ENCODE measurements at regions not wholly inside any gene's neighbourhood (a gene's known extent, or its start where the extent isn't known, plus 50 kb on each side); places are given as distances from the start of the nearest gene placed in this dataset.

DNA sequence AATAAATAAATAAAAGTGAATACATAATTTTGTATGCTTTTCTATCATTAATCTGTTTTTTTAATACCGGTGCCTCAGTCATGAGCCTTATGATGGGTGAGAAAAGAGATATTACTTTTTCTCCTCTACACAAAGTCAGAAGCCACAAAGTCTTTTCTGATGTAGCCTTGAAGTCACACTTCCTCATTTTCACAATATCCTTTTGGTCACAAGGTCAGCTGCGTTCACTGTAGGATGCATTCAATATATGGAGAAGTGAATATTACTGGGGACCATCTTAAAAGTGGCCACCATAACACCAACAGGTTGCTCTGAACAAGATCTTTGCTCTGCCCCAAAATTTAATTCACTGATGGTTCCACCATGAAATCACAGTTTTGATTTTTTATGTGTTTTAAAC is 83.3 kb upstream of the TNR start:
- no peak overlapping the region for H3K27ac ChIP-seq (ENCODE audit: low read depth, low read length)
- no peaks in the 10 kb centered on the region for H3K9me3 ChIP-seq (ENCODE audit: control insufficient read depth, insufficient read depth, low read length)
- no peaks in the 10 kb centered on the region for H3K27me3 ChIP-seq (ENCODE audit: control insufficient read depth, insufficient read depth, low read length)
- CTCF ChIA-PET, result no interaction called here
- POLR2A ChIA-PET, result no interaction called here
- no peak overlapping the region for H3K4me3 ChIP-seq (ENCODE audit: low read depth, low read length)
- no peak for DNase-seq (ENCODE audit: low read depth, low spot score)
- TF ChIP-seq CTCF (IDR thresholded peaks at IDR 0.05; ENCODE audit: low read depth, low read length), result no peak

DNA sequence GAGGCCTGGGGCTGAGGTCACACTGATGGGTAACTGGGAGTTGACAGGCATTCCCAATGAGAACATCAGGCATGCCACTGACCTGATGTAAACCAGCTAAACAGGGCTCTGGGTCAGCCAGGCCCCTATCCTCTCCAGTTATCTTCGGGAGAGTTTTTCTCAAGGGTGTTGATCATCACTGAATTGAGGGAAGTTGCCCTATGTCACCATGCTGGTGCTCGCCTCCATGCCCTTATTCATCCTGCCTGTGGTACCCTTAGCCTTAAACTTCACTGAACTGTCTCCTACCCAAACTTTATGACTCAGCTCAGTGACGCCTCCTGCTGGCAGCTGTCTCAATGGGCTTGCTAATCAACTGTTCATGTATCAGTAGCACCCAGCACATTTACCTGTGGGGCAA is 80.7 kb upstream of the TNR start:
- H3K27ac ChIP-seq (ENCODE audit: low read depth, low read length), result no peak overlapping the region
- no peak for DNase-seq (ENCODE audit: low read depth, low spot score)
- H3K9me3 ChIP-seq (ENCODE audit: control insufficient read depth, insufficient read depth, low read length), result no peaks in the 10 kb centered on the region
- POLR2A ChIA-PET, result no interaction called here
- CTCF ChIA-PET, result no interaction called here
- no peak overlapping the region for H3K4me3 ChIP-seq (ENCODE audit: low read depth, low read length)
- no peaks in the 10 kb centered on the region for H3K27me3 ChIP-seq (ENCODE audit: control insufficient read depth, insufficient read depth, low read length)
- TF ChIP-seq CTCF (IDR thresholded peaks at IDR 0.05; ENCODE audit: low read depth, low read length), result no peak

GRCh38 chr1:175823406-175823805 is 80.0 kb upstream of the TNR start:
- TF ChIP-seq CTCF (IDR thresholded peaks at IDR 0.05; ENCODE audit: low read depth, low read length), result no peak
- H3K4me3 ChIP-seq (ENCODE audit: low read depth, low read length), result no peak overlapping the region

DNA sequence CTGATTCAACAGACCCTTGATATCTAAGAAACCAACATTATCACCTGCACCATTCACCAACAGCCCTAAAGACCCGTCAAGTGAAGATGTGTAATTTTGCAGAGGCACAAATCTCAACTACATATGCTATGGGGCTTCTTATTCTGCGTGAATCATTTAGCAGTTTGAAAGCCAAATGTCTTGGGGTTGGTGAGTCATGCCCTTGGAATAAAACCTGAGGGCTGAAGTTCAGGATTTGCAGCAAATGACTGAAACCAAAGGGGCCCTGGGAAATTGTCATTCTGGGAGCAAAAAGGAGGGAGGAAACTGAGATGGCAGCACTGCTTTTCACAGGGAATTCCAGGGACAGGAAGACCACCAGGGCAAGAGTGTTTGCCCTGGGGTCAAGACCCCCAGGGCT is 79.2 kb upstream of the TNR start:
- ChIA-PET CTCF (no interaction called here), POLR2A (no interaction called here)
- no peak for TF ChIP-seq CTCF (IDR thresholded peaks at IDR 0.05; ENCODE audit: low read depth, low read length)
- Histone ChIP-seq H3K27me3 (ENCODE audit: control insufficient read depth, insufficient read depth, low read length) (no peaks in the 10 kb centered on the region), H3K9me3 (ENCODE audit: control insufficient read depth, insufficient read depth, low read length) (no peaks in the 10 kb centered on the region), H3K27ac (ENCODE audit: low read depth, low read length) (no peak overlapping the region), H3K4me3 (ENCODE audit: low read depth, low read length) (no peak overlapping the region)
- DNase-seq (ENCODE audit: low read depth, low spot score), result no peak

More at GRCh38 chr1:175823406-175823805, 80.0 kb upstream of the TNR start:
- ChIA-PET POLR2A (no interaction called here), CTCF (interaction anchor here (0.6 kb wide), 1 partner anchor 794 kb away, joined by 3 read pairs; no protein-coding TSS in a partner anchor)
- Histone ChIP-seq H3K27me3 (ENCODE audit: control insufficient read depth, insufficient read depth, low read length) (no peaks in the 10 kb centered on the region), H3K9me3 (ENCODE audit: control insufficient read depth, insufficient read depth, low read length) (no peaks in the 10 kb centered on the region), H3K27ac (ENCODE audit: low read depth, low read length) (no peak overlapping the region)
- DNase-seq (ENCODE audit: low read depth, low spot score), result no peak

DNA sequence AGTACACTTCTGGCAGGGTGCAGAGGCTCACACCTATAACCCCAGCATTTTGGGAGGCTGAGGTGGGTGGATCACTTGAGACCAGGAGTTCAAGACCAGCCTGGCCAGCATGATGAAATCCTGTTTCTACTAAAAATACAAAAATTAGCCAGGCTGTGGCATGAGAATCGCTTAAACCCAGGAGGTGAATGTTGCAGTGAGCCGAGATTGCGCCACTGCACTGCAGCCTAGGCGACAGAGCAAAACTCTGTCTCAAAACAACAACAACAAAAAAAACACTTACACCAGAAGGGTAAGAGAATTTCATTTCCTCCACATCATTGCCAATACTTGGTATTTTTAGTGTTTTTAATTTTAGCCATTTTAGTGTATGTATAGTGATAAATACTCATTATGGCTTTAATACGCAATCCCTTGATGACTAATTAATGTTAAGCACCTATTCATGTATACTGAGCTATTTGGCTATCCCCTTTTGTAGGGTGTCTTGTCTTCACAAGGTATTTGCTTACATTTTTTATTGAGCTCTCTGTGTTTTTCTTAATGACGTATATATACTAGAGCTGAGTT is 77.1 kb upstream of the TNR start:
- H3K4me3 ChIP-seq (ENCODE audit: low read depth, low read length), result no peak overlapping the region
- no peak for TF ChIP-seq CTCF (IDR thresholded peaks at IDR 0.05; ENCODE audit: low read depth, low read length)
- ChIA-PET POLR2A (no interaction called here), CTCF (no interaction called here)
- no peaks in the 10 kb centered on the region for H3K27me3 ChIP-seq (ENCODE audit: control insufficient read depth, insufficient read depth, low read length)
- no peak for DNase-seq (ENCODE audit: low read depth, low spot score)
- no peak overlapping the region for H3K27ac ChIP-seq (ENCODE audit: low read depth, low read length)
- no peaks in the 10 kb centered on the region for H3K9me3 ChIP-seq (ENCODE audit: control insufficient read depth, insufficient read depth, low read length)

All from AG04450 (cell line).